ENCODE measurements at regions not wholly inside any gene's neighbourhood (a gene's known extent, or its start where the extent isn't known, plus 50 kb on each side); places are given as distances from the start of the nearest gene placed in this dataset.

DNA sequence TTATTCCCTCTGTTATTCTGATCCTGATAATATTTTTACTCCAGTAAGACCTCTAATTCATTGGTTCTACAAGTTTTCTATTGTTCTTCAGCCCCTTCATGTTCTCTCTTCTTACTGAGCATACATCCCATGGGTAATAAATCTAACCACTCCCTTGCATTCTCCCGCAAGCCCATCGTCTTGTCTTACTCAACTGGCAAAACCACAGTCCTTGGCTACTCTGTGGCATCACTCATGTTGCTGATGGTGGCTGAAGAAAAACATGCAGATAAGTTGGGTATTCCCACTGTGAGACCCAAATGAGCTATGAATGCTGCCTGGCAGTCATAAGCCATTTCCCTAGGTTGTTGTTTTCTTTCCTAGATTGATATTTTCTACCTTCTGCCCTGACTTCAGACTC lies 402.2 kb upstream of the AADAT start:
- no peak for TF ChIP-seq CTCF (IDR thresholded peaks at IDR 0.05; ENCODE audit: poor library complexity, severe bottlenecking)
- TF ChIP-seq, protein P1, sequence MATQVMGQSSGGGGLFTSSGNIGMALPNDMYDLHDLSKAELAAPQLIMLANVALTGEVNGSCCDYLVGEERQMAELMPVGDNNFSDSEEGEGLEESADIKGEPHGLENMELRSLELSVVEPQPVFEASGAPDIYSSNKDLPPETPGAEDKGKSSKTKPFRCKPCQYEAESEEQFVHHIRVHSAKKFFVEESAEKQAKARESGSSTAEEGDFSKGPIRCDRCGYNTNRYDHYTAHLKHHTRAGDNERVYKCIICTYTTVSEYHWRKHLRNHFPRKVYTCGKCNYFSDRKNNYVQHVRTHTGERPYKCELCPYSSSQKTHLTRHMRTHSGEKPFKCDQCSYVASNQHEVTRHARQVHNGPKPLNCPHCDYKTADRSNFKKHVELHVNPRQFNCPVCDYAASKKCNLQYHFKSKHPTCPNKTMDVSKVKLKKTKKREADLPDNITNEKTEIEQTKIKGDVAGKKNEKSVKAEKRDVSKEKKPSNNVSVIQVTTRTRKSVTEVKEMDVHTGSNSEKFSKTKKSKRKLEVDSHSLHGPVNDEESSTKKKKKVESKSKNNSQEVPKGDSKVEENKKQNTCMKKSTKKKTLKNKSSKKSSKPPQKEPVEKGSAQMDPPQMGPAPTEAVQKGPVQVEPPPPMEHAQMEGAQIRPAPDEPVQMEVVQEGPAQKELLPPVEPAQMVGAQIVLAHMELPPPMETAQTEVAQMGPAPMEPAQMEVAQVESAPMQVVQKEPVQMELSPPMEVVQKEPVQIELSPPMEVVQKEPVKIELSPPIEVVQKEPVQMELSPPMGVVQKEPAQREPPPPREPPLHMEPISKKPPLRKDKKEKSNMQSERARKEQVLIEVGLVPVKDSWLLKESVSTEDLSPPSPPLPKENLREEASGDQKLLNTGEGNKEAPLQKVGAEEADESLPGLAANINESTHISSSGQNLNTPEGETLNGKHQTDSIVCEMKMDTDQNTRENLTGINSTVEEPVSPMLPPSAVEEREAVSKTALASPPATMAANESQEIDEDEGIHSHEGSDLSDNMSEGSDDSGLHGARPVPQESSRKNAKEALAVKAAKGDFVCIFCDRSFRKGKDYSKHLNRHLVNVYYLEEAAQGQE (IDR thresholded peaks at IDR 0.05; ENCODE audit: borderline replicate concordance), result no peak
- TF ChIP-seq SMC3 (conservative IDR thresholded peaks at IDR 0.05; ENCODE audit: poor library complexity), result no peak
- TF ChIP-seq MXI1 (conservative IDR thresholded peaks at IDR 0.05; ENCODE audit: poor library complexity, severe bottlenecking), result no peak
- no peak for TF ChIP-seq EZH2 (IDR thresholded peaks at IDR 0.05; ENCODE audit: borderline replicate concordance, insufficient read depth, low read length, poor library complexity, severe bottlenecking)
- TF ChIP-seq POLR2AphosphoS5 (IDR thresholded peaks at IDR 0.05), result no peak
- TF ChIP-seq RAD21 (conservative IDR thresholded peaks at IDR 0.05), result no peak
- TF ChIP-seq EP300 (conservative IDR thresholded peaks at IDR 0.05; ENCODE audit: poor library complexity, severe bottlenecking), result no peak
- TF ChIP-seq TAF1 (IDR thresholded peaks at IDR 0.05; ENCODE audit: low read depth), result no peak
